Vagina (tissue), 2 donors: ENCODE measurements at regions not wholly inside any gene's neighbourhood (a gene's known extent, or its start where the extent isn't known, plus 50 kb on each side); places are given as distances from the start of the nearest gene placed in this dataset.

Source experiments
- CTCF ChIP-seq, 3 experiments: fragments of 450-650 bp in 2 of 3; fragments of 200-600 bp in 1 of 3; sonication (generic) in 1 of 3; IDR thresholded peaks; one replicate each; pipeline ENCODE4 v1.5.1; 2017 to 2019; ENCODE audit warnings: antibody characterized with exemption in 3 of 3, mild to moderate bottlenecking in 2 of 3, moderate library complexity in 2 of 3
- POLR2A ChIP-seq, 2 donors: fragments of 450-650 bp; IDR thresholded peaks; one replicate each; pipeline ENCODE4 v1.6.1; 2017; ENCODE audit warnings: antibody characterized with exemption in 2 of 2, mild to moderate bottlenecking in 2 of 2, moderate library complexity in 2 of 2

- TF ChIP-seq CTCF (IDR thresholded peaks at IDR 0.05) = no peak
- no peak for TF ChIP-seq POLR2A (IDR thresholded peaks at IDR 0.05)
Measured at GRCh38 chr4:138757432-138757831, 258.1 kb upstream of the NOCT start.
